GM12878 (cell line): ENCODE measurements at regions not wholly inside any gene's neighbourhood (a gene's known extent, or its start where the extent isn't known, plus 50 kb on each side); places are given as distances from the start of the nearest gene placed in this dataset.

Experiments
- ASH2L ChIP-seq: fragments of 300-600, 200-600 bp; sonication (generic); IDR thresholded peaks from 2 replicates; pipeline ENCODE4 v1.6.1; 2017; ENCODE audit warnings: low read depth, mild to moderate bottlenecking, borderline replicate concordance
- BMI1 ChIP-seq: fragments of 450-650 bp; IDR thresholded peaks from 2 replicates; pipeline ENCODE4 v1.6.1; 2016; ENCODE audit warnings: mild to moderate bottlenecking, moderate library complexity, borderline replicate concordance
- BRCA1 ChIP-seq: IDR thresholded peaks from 2 replicates; pipeline ENCODE4 v1.6.1; 2011; ENCODE audit warnings: low read depth, low read length, improper control_type of control experiment
- CREM ChIP-seq: IDR thresholded peaks from 2 replicates; pipeline ENCODE4 v1.6.1; 2014; ENCODE audit warnings: antibody characterized with exemption, low read depth
- IKZF1 ChIP-seq: fragments of 450-650 bp; conservative IDR thresholded peaks from 2 replicates; pipeline ENCODE4 v1.6.1; 2017; ENCODE audit warnings: antibody characterized with exemption, mild to moderate bottlenecking
- KLF5 ChIP-seq: fragments of 450-650 bp; IDR thresholded peaks from 2 replicates; pipeline ENCODE4 v1.6.1; 2014; ENCODE audit warnings: mild to moderate bottlenecking; ENCODE audit not compliant: partially characterized antibody
- MTA2 ChIP-seq: fragments of 450-650 bp; IDR thresholded peaks from 2 replicates; pipeline ENCODE4 v1.6.1; 2016; ENCODE audit warnings: low read depth, mild to moderate bottlenecking, moderate library complexity
- NFYA ChIP-seq: IDR thresholded peaks from 2 replicates; pipeline ENCODE4 v1.6.1; 2011; ENCODE audit warnings: low read depth, mild to moderate bottlenecking, low read length, improper control_type of control experiment, borderline replicate concordance
- NR2C2 ChIP-seq: IDR thresholded peaks from 2 replicates; pipeline ENCODE4 v1.6.1; 2011; ENCODE audit warnings: borderline replicate concordance, low read depth; ENCODE audit not compliant: control insufficient read depth, insufficient read length
- NRF1 ChIP-seq: conservative IDR thresholded peaks from 2 replicates; pipeline ENCODE4 v1.6.1; 2011; ENCODE audit warnings: mild to moderate bottlenecking, low read depth, low read length, improper control_type of control experiment
- PAX5 ChIP-seq: IDR thresholded peaks from 2 replicates; pipeline ENCODE4 v1.6.1; 2011; ENCODE audit warnings: low read depth, low read length, borderline replicate concordance
- PAX8 ChIP-seq: fragments of 450-650 bp; IDR thresholded peaks from 2 replicates; pipeline ENCODE4 v1.6.1; 2017; ENCODE audit warnings: mild to moderate bottlenecking, moderate library complexity
- POLR2AphosphoS5 ChIP-seq: IDR thresholded peaks from 2 replicates; pipeline ENCODE4 v1.6.1; 2011; ENCODE audit warnings: mild to moderate bottlenecking, low read length, inconsistent platforms
- RUNX3 ChIP-seq: IDR thresholded peaks from 2 replicates; pipeline ENCODE4 v1.6.1; 2012; ENCODE audit warnings: low read length, inconsistent platforms
- SIN3A ChIP-seq: IDR thresholded peaks from 2 replicates; pipeline ENCODE4 v1.6.1; 2012; ENCODE audit warnings: low read depth, low read length, improper control_type of control experiment
- SRF ChIP-seq, 2 experiments: IDR thresholded peaks; 2 replicates each; pipeline ENCODE4 v1.6.1; 2011; ENCODE audit warnings: low read depth in 2 of 2, low read length in 2 of 2, mild to moderate bottlenecking in 1 of 2, moderate library complexity in 1 of 2
- TARDBP ChIP-seq: IDR thresholded peaks from 2 replicates; pipeline ENCODE4 v1.6.1; 2016; ENCODE audit warnings: borderline replicate concordance
- TCF3 ChIP-seq: IDR thresholded peaks from 2 replicates; pipeline ENCODE4 v1.6.1; 2012; ENCODE audit warnings: low read depth, mild to moderate bottlenecking, low read length, borderline replicate concordance; ENCODE audit not compliant: insufficient read depth
- USF1 ChIP-seq: IDR thresholded peaks from 2 replicates; pipeline ENCODE4 v1.6.1; 2011; ENCODE audit warnings: borderline replicate concordance, low read depth, mild to moderate bottlenecking, moderate library complexity, mixed read lengths, low read length; ENCODE audit not compliant: insufficient read depth; ENCODE audit errors: extremely low read length
- WRNIP1 ChIP-seq: IDR thresholded peaks from 2 replicates; pipeline ENCODE4 v1.6.1; 2011; ENCODE audit warnings: low read depth, low read length, improper control_type of control experiment, borderline replicate concordance
- ZNF622 ChIP-seq: fragments of 450-650 bp; IDR thresholded peaks from 2 replicates; pipeline ENCODE4 v1.6.1; 2017; ENCODE audit warnings: mild to moderate bottlenecking, inconsistent platforms
- ZSCAN29 ChIP-seq: fragments of 450-650 bp; IDR thresholded peaks from 2 replicates; pipeline ENCODE4 v1.6.1; 2017; ENCODE audit warnings: mild to moderate bottlenecking, moderate library complexity
- ZZZ3 ChIP-seq: IDR thresholded peaks from 2 replicates; pipeline ENCODE4 v1.6.1; 2011; ENCODE audit warnings: low read depth; ENCODE audit not compliant: control insufficient read depth, insufficient read length
- TF ChIP-seq, protein P1 (sequence below), 3 experiments: IDR thresholded peaks in 2 of 3; conservative IDR thresholded peaks in 1 of 3; 2 replicates each; pipeline ENCODE4 v1.5.1; 2011; ENCODE audit warnings: low read depth in 3 of 3, low read length in 3 of 3, mild to moderate bottlenecking in 3 of 3, control low read depth in 2 of 3, moderate library complexity in 2 of 3, inconsistent platforms in 1 of 3, mixed read lengths in 1 of 3; ENCODE audit not compliant: control insufficient read depth in 2 of 3, insufficient read depth in 1 of 3; ENCODE audit errors: extremely low read depth in 1 of 3
- TF ChIP-seq, protein P2 (sequence below): IDR thresholded peaks from 2 replicates; pipeline ENCODE4 v1.6.1; 2011; ENCODE audit warnings: mild to moderate bottlenecking, low read depth, low read length, moderate library complexity; ENCODE audit not compliant: insufficient replicate concordance
- TF ChIP-seq, protein P3 (sequence below): IDR thresholded peaks from 2 replicates; pipeline ENCODE4 v1.6.1; 2012; ENCODE audit warnings: low read depth, low read length, improper control_type of control experiment
- TF ChIP-seq, protein P4 (sequence below): fragments of 450-650 bp; IDR thresholded peaks from 2 replicates; pipeline ENCODE4 v1.6.1; 2017; ENCODE audit warnings: mild to moderate bottlenecking, low read depth, inconsistent platforms; ENCODE audit not compliant: poor library complexity, severe bottlenecking

DNA sequence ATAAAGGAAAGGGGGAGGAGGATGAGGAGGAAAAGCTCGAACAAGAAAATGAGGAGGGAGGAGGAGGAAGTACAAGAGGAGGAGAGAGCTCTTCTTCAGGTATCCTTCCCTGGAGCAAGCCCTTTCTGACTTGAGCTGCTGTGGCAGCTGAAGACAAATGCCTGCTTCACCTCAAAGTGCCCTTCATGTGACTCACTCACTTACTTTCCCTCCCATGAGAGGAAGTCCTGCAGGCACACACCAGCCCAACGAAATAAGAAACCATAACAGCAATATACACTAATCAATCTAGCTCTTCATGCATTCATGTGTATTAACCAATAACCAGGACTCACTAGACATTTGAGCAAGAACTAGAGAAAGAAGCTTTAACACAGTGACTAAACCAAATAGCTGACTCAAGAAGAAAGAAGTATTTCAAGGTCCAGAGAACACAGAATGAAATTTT, 251.9 kb downstream of the IGSF11 start (continued):
- TF ChIP-seq, protein P1, sequence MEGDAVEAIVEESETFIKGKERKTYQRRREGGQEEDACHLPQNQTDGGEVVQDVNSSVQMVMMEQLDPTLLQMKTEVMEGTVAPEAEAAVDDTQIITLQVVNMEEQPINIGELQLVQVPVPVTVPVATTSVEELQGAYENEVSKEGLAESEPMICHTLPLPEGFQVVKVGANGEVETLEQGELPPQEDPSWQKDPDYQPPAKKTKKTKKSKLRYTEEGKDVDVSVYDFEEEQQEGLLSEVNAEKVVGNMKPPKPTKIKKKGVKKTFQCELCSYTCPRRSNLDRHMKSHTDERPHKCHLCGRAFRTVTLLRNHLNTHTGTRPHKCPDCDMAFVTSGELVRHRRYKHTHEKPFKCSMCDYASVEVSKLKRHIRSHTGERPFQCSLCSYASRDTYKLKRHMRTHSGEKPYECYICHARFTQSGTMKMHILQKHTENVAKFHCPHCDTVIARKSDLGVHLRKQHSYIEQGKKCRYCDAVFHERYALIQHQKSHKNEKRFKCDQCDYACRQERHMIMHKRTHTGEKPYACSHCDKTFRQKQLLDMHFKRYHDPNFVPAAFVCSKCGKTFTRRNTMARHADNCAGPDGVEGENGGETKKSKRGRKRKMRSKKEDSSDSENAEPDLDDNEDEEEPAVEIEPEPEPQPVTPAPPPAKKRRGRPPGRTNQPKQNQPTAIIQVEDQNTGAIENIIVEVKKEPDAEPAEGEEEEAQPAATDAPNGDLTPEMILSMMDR (IDR thresholded peaks at IDR 0.05 in 2 of 3, conservative IDR thresholded peaks at IDR 0.05 in 1 of 3; ENCODE audit: control insufficient read depth in 2 of 3, extremely low read depth in 1 of 3, insufficient read depth in 1 of 3, low read depth in 3 of 3, low read length in 3 of 3): no peak
- no peak for TF ChIP-seq ZZZ3
- no peak for TF ChIP-seq ZSCAN29
- no peak for TF ChIP-seq NRF1
- TF ChIP-seq, protein P2, sequence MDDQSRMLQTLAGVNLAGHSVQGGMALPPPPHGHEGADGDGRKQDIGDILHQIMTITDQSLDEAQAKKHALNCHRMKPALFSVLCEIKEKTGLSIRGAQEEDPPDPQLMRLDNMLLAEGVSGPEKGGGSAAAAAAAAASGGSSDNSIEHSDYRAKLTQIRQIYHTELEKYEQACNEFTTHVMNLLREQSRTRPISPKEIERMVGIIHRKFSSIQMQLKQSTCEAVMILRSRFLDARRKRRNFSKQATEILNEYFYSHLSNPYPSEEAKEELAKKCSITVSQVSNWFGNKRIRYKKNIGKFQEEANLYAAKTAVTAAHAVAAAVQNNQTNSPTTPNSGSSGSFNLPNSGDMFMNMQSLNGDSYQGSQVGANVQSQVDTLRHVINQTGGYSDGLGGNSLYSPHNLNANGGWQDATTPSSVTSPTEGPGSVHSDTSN: peak; percentile 67
- no peak for TF ChIP-seq NR2C2
- no peak for TF ChIP-seq PAX8
- TF ChIP-seq, protein P3, sequence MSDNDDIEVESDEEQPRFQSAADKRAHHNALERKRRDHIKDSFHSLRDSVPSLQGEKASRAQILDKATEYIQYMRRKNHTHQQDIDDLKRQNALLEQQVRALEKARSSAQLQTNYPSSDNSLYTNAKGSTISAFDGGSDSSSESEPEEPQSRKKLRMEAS: no peak
- peak; percentile 71; the same call in 1 of the 2 replicates for TF ChIP-seq IKZF1
- TF ChIP-seq ZNF622: no peak
- TF ChIP-seq MTA2: peak; percentile 97
- TF ChIP-seq WRNIP1: no peak
- TF ChIP-seq SIN3A: no peak
- 0 out of 2 replicates have a peak, but pooled peaks have one; percentile 41 for TF ChIP-seq POLR2AphosphoS5
- TF ChIP-seq, protein P4, sequence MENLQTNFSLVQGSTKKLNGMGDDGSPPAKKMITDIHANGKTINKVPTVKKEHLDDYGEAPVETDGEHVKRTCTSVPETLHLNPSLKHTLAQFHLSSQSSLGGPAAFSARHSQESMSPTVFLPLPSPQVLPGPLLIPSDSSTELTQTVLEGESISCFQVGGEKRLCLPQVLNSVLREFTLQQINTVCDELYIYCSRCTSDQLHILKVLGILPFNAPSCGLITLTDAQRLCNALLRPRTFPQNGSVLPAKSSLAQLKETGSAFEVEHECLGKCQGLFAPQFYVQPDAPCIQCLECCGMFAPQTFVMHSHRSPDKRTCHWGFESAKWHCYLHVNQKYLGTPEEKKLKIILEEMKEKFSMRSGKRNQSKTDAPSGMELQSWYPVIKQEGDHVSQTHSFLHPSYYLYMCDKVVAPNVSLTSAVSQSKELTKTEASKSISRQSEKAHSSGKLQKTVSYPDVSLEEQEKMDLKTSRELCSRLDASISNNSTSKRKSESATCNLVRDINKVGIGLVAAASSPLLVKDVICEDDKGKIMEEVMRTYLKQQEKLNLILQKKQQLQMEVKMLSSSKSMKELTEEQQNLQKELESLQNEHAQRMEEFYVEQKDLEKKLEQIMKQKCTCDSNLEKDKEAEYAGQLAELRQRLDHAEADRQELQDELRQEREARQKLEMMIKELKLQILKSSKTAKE: peak; percentile 94
- TF ChIP-seq BMI1: peak; percentile 82
- TF ChIP-seq RUNX3: peak; percentile 86
- no peak for TF ChIP-seq TARDBP
- TF ChIP-seq NFYA: no peak
- no peak for TF ChIP-seq SRF (IDR thresholded peaks at IDR 0.05; ENCODE audit: low read depth in 2 of 2, low read length in 2 of 2)
- no peak for TF ChIP-seq BRCA1
- no peak for TF ChIP-seq TCF3
- no peak for TF ChIP-seq KLF5
- TF ChIP-seq USF1: no peak
- TF ChIP-seq PAX5: peak; percentile 49; the same call in 1 of the 2 replicates
- TF ChIP-seq CREM: 0 out of 2 replicates have a peak, but pooled peaks have one; percentile 41
- TF ChIP-seq ASH2L: no peak
